ENCODE measurements at regions not wholly inside any gene's neighbourhood (a gene's known extent, or its start where the extent isn't known, plus 50 kb on each side); places are given as distances from the start of the nearest gene placed in this dataset.

GRCh38 chr22:48896766-48897644, 930.7 kb downstream of the BRD1 start:
- TF ChIP-seq EP300 (IDR thresholded peaks at IDR 0.05) (no peak), CTCF (IDR thresholded peaks at IDR 0.05) (no peak), POLR2A (IDR thresholded peaks at IDR 0.05) (no peak)
- peak overlapping the region in 2 of 4 donors; percentile 36 to 52 for H3K27ac ChIP-seq
- H3K4me3 ChIP-seq, result no peak overlapping the region
- no peak for DNase-seq (ENCODE audit: low spot score in 2 of 2)
- WGBS, 2 donors, result 60 to 72% methylated on average over 16 to 33 of the region's 33 CpGs
- no peaks in the 10 kb centered on the region for H3K27me3 ChIP-seq
- H3K36me3 ChIP-seq, result no peaks in the 10 kb centered on the region
- peaks cover 0 to under 1% (median 0%) of the 10 kb centered on the region in 4 donors for H3K9me3 ChIP-seq
- peaks cover 0 to 22% (median 0%) of the 10 kb centered on the region in 4 donors for H3K4me1 ChIP-seq

GRCh38 chr22:48895831-48896765, 931.6 kb downstream of the BRD1 start:
- WGBS, 2 donors, result 65 to 74% methylated on average over 23 to 24 of the region's 24 CpGs
- peaks cover 0 to 7% (median 0%) of the 10 kb centered on the region in 4 donors for H3K9me3 ChIP-seq
- DNase-seq (ENCODE audit: low spot score in 2 of 2), result no peak
- no peak for TF ChIP-seq EP300 (IDR thresholded peaks at IDR 0.05)
- TF ChIP-seq CTCF (IDR thresholded peaks at IDR 0.05), result no peak
- no peak for TF ChIP-seq POLR2A (IDR thresholded peaks at IDR 0.05)
- no peaks in the 10 kb centered on the region for H3K27me3 ChIP-seq
- peaks cover 0 to 22% (median 0%) of the 10 kb centered on the region in 4 donors for H3K4me1 ChIP-seq
- H3K4me3 ChIP-seq, result no peak overlapping the region
- H3K27ac ChIP-seq, result peak overlapping the region in 1 of 4 donors; percentile 52
- H3K36me3 ChIP-seq, result no peaks in the 10 kb centered on the region

GRCh38 chr22:48895336-48895735, 932.3 kb downstream of the BRD1 start:
- Histone ChIP-seq H3K9me3 (peaks cover 0 to 7% (median 0%) of the 10 kb centered on the region in 4 donors), H3K27ac (no peak overlapping the region), H3K4me1 (peaks cover 0 to 22% (median 0%) of the 10 kb centered on the region in 4 donors), H3K4me3 (no peak overlapping the region), H3K27me3 (no peaks in the 10 kb centered on the region), H3K36me3 (no peaks in the 10 kb centered on the region)
- no peak for TF ChIP-seq EP300 (IDR thresholded peaks at IDR 0.05)
- no peak for TF ChIP-seq POLR2A (IDR thresholded peaks at IDR 0.05)
- no peak for TF ChIP-seq CTCF (IDR thresholded peaks at IDR 0.05)
- no peak for DNase-seq (ENCODE audit: low spot score in 2 of 2)
- 90 to 92% methylated on average over 7 to 9 of the region's 9 CpGs for WGBS, 2 donors

- DNase-seq (ENCODE audit: low spot score in 2 of 2), result no peak
- Histone ChIP-seq H3K36me3 (no peaks in the 10 kb centered on the region), H3K9me3 (peaks cover 0 to 7% (median 0%) of the 10 kb centered on the region in 4 donors), H3K4me1 (peaks cover 0 to 22% (median 0%) of the 10 kb centered on the region in 4 donors), H3K4me3 (no peak overlapping the region), H3K27ac (no peak overlapping the region), H3K27me3 (no peaks in the 10 kb centered on the region)
- TF ChIP-seq EP300 (IDR thresholded peaks at IDR 0.05) (no peak), POLR2A (IDR thresholded peaks at IDR 0.05) (no peak), CTCF (IDR thresholded peaks at IDR 0.05) (no peak)
- WGBS, 2 donors, result 89 to 92% methylated on average over 7 to 12 of the region's 14 CpGs
These were observed 932.8 kb downstream of the BRD1 start for GRCh38 chr22:48894804-48895250.

All from tibial nerve (tissue), 4 donors.